ENCODE measurements at regions not wholly inside any gene's neighbourhood (a gene's known extent, or its start where the extent isn't known, plus 50 kb on each side); places are given as distances from the start of the nearest gene placed in this dataset.

DNA sequence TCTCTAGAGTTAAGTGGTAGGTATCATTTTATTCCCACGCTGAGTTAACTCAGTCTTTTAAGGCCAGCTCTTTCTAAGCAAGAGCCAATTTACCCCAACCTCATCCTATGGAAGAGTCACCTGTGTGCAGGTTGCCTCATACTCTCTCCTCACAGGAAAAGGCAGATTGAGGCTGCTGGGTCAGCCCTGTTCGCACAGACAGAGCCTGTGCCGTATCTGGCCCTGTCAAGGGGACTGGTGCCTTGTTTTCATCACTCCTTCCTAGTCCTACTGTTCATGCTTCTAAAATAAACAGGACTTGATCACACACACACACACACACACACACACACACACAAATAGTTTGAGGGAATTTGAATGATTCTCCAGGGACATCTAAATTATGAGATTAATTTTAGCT, 285.0 kb downstream of the SLC6A15 start:
- DNase-seq (ENCODE audit: low spot score): no peak
- in situ Hi-C loops (cut with HindIII; ENCODE audit: low sequenced_read_pairs): no loop called here

DNA sequence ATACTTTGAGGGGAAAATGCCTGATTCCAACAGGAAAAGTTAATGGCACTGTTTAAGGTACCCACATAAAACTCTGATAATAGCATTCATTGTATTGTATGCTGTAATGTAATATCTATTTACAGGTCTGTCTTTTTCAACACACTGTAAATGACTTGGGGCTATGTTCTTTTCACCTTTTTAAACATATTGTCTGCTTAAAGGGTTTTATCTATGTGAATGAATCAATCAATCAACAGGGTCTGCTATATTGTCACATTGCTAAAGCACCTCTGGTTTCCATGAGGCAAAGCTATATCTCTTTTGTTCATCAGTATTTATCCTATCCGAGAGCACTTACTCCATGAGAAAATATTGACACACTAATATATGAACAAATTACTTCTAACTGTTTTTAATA, 288.0 kb downstream of the SLC6A15 start:
- in situ Hi-C loops (cut with HindIII; ENCODE audit: low sequenced_read_pairs): no loop called here
- no peak for DNase-seq (ENCODE audit: low spot score)

DNA sequence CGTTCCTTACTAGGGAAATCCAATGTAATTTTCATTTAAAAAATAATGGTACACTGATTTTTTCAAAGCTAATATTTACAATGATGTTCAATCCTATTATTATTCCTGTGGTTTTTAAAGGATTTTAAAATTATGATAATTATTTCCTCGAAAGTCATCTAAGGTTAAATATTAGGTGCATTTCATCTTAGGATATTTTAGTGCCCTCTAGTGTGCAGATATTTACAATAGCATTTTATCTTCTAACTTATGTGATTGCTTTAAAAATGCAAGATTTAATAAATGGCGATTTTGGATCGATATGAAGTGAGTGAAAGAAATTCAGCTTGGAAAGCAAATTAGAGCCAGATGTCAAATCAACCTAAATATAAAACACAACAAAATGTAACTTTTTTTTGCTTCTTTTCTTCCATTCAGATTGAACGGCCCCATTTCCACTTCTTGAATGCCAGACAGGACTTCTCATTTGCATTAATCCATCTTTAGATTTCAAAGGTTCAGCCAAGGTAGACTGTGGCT, 293.5 kb downstream of the SLC6A15 start:
- in situ Hi-C loops (cut with HindIII; ENCODE audit: low sequenced_read_pairs): no loop called here
- DNase-seq (ENCODE audit: low spot score): no peak

DNA sequence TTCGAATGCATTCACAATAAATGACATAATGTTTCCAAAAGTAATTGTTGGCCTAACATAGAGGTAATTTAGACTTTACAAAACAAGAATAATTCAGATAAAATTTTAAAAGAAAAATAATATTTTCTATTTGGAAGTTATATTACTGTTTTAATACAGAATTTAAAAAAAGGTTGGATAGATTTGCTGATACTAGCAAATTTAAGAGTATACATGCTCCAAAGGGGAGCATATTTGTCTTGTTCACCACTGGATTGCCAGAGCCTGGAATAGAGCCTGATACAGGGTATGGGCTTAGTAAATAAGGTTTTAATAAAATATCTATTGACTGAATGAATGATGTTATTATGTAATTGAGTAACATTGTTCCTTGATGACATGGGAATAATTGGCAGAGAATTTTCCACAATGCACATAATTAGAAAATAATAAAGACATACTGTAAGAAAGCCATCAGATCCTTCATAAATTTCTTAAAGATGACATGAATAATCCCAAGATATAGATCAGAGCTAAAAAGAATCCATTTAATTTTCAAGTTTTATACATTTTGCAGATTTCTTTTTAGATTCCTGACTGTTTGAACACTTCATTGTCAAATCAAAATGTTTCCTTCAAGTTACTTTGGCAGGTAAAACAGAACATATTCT, 305.3 kb downstream of the SLC6A15 start:
- in situ Hi-C loops (cut with HindIII; ENCODE audit: low sequenced_read_pairs): no loop called here

DNA sequence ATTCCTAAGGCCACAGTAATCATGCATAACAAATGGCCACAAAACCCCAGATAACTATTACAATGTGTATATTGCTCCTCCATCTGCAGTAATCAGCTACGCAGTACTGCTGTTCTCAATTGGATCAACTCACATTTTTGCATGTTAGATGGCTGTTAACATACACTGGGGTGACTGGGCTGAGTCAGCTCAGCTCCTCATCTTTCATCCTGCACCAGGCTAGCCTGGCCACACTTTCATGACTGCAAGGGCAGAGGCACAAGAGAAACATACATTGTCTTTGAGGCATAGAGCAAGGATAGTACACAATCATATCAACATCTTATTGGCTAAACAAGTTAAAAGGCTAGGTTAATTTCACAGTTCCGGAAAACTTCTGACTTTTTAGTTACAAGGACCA, 306.6 kb downstream of the SLC6A15 start:
- no peak for DNase-seq (ENCODE audit: low spot score)
- in situ Hi-C loops (cut with HindIII; ENCODE audit: low sequenced_read_pairs): no loop called here

More for the DNA sequence above, 305.3 kb downstream of the SLC6A15 start:
- no peak for DNase-seq (ENCODE audit: low spot score)

DNA sequence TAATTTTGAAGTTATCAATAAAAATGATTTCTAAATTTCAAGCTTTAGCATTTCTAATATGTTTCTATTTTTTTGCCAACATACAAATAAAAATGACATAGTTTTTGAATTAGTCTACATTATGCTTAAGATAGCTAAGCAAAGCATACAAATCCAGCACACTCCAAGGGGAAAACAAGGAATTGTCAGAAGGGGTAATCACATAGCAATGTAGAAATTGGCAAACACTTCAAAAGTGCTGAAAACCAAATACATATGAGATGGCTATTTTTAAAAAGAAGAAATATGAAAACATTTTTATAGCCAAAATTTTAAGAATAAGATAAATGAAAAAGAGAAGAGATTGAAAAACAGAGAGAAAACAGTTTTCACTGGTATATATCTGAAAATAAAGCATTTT, 308.0 kb downstream of the SLC6A15 start:
- DNase-seq (ENCODE audit: low spot score): no peak
- in situ Hi-C loops (cut with HindIII; ENCODE audit: low sequenced_read_pairs): no loop called here

DNA sequence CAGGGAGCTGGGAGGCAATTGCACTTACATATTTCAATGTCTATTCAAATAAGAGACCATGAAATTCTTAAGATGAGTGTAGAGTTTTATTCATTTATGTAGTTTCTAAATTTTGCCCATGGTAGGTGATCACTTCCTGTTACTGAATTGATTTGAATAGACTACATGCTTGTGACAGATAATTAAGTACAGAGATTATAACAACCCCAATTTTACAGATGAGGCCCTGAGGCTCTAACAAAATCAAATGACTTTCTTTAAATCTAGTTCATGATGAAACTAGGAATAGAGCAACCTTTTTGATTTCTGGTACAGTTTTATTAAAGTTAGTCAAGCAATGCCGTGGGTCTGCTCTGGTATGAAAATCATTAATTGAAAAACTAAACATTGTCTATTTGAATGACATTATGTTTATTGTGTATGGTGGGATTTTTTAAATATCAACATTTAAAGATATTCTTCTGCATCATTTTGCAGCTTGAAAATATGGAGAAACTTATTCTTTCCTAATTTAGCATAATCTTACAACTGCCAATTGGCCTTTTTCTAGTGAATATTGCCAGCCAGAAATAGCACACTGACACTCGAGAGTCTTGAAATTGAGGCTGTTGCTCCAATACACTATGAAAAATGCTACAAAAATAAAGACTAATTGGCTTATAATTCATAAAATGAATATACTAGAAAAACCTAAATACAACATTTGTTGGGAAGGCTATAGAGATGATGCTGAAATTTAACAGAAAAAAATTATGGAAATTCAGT, 308.9 kb downstream of the SLC6A15 start:
- in situ Hi-C loops (cut with HindIII; ENCODE audit: low sequenced_read_pairs): no loop called here
- DNase-seq (ENCODE audit: low spot score): no peak

DNA sequence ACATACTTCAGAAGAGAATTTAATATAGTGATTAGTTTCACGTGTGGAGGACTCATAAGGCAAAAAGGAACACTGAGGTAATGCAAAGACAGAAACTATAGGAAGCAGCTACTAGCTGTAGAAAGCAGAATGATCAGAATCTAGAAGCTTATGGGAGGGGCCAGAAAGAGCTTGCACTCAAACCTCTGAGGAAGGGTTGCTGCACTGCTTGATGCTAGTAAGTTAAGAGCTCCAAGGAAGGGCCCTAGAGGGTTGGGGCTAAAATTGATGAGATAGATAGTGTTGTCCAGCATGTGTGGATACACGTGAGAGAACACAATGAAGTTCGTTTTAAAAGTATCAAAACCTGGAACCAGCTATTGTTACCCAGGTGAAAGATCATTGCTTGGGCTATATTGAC, 311.1 kb downstream of the SLC6A15 start:
- no peak for DNase-seq (ENCODE audit: low spot score)

DNA sequence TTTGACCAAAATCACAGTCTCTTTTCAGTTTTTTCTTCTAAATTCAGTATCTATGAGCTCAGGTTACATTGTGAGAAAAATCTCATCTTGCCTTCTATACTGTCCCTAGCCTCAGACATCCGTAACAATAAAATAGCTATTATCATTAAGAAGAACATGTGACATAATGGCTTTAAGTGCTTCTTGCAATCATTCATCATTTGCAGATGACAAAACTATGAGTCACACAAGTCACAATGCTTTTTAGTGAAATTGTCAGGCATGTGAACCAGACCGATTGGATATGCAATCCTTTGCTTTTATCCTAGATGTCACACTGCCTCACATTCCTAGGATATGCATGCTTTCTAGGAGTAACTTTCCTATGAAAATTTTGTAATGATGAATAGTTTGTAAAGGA, 313.1 kb downstream of the SLC6A15 start:
- in situ Hi-C loops (cut with HindIII; ENCODE audit: low sequenced_read_pairs): no loop called here

More for the DNA sequence above, 311.1 kb downstream of the SLC6A15 start:
- in situ Hi-C loops (cut with HindIII; ENCODE audit: low sequenced_read_pairs): no loop called here

DNA sequence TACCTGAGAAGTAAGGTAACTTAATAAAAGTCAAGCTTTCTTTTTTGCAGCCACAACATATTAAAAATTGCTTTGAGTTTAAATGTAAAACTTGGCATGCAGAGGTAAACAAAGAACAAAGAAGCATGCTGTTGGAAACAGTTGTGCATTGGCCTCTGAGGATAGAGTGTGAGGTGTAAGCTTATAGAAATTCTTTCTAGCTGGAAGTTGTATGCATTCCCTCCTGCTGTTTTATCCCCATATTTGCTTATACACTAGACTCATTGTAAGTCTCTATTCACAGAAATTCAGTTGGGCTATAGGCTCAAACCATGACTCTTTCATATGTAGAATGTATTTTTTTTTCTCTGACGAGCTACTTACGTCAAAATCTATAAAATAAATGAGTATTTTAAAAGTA, 316.3 kb downstream of the SLC6A15 start:
- no peak for DNase-seq (ENCODE audit: low spot score)
- in situ Hi-C loops (cut with HindIII; ENCODE audit: low sequenced_read_pairs): no loop called here

More for the DNA sequence above, 313.1 kb downstream of the SLC6A15 start:
- DNase-seq (ENCODE audit: low spot score): no peak

DNA sequence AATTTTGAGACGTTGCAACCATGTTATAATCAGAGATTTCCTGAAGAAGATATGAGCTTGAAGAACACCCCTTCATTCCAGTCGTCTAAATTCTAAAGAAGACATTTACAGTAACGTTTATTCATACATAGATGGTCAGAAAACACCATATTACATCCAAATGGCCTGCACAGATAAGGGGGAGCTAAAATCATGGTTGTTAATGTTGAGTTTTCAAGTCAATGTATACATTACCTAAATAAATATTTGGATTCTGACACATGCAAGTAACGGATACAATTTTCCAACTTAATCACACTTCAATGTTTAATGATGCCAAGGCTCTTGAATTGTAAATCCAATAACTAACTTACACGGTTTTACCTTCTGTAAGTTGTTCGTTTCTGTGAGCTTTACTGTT, 318.4 kb downstream of the SLC6A15 start:
- no peak for DNase-seq (ENCODE audit: low spot score)
- in situ Hi-C loops (cut with HindIII; ENCODE audit: low sequenced_read_pairs): no loop called here

DNA sequence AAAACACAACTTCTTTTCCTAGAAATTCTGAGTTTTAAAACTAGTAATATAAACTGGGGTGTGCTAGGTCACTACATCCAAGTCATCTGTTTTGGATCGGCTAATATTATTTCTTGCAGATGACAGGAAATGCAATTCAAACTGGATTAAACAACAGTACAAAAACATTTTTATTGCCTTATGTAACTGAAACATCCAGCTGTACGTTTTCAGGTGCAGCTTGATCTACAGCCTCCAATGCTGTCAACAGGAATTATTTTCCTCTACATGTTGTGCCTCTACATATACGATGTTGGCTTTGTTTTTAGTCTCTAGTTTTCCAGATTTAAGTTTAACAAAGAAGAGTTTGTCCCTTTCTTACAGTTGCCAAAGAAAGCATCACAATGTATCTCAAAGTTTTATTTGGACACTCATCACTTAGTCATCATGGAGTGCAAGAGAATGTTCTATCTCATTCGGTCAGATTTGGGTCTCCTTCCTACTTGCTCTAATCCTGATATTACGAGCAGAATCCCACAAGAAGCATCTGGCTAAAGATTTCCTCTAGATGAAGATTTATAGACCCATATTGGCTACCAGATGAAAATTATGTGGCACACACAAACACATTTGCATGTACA, 326.7 kb downstream of the SLC6A15 start:
- in situ Hi-C loops (cut with HindIII; ENCODE audit: low sequenced_read_pairs): no loop called here
- no peak for DNase-seq (ENCODE audit: low spot score)

DNA sequence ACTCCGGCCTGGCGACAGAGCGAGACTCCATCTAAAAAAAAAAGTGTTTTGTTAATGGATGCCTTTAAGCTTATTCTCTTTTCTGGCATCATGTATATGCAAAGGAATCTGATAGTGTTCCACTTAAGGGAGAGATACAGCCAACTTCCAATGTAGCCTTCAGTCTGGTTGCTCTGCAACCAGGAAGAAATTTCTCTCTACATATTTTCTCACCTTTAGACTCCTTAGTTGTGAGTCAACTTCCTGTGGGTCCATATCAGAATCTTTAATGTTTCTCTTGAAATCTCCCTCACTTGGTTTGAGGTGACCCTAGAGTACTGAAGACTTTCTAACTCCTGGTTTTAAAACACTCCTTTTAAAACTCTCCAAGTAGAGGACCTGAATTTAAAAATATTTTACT, 340.4 kb downstream of the SLC6A15 start:
- in situ Hi-C loops (cut with HindIII; ENCODE audit: low sequenced_read_pairs): no loop called here
- DNase-seq (ENCODE audit: low spot score): no peak

DNA sequence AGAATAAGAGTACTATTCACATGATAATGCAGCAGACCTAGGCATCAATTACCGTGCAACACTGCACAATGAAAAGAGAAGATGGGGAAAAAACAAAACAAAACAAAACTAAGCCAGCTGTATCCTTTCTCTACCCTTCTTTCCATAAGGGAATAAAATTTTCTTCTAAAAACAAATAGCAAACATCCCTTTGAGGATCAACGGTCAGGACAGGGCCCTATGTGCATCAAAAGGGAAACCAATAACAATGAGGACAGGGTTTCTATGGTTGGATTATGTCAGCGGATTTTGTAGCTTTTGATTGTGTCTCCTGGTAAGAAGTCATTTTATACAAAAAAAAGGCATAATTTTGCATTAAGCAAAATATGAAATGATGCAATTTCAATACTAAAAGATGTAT, 350.3 kb downstream of the SLC6A15 start:
- no peak for DNase-seq (ENCODE audit: low spot score)
- in situ Hi-C loops (cut with HindIII; ENCODE audit: low sequenced_read_pairs): no loop called here

DNA sequence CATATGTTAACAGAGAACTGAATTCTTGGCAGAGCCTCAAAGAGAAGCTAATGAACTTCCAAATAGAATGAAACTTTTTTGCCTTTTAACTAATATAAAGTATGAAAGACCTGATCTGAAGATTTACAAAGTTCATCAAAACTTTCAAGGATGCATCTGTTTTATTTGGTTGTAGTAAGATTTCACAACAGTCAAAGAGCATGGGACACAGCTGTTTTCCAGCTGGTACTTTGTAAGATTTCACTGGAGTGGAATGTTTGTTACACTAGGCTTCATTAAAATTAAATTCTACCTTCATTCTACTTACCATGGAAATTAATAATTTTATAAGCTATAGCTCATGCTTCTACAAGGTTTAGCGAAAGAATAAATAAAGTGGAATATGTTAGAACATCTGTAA, 351.2 kb downstream of the SLC6A15 start:
- in situ Hi-C loops (cut with HindIII; ENCODE audit: low sequenced_read_pairs): no loop called here
- DNase-seq (ENCODE audit: low spot score): no peak

DNA sequence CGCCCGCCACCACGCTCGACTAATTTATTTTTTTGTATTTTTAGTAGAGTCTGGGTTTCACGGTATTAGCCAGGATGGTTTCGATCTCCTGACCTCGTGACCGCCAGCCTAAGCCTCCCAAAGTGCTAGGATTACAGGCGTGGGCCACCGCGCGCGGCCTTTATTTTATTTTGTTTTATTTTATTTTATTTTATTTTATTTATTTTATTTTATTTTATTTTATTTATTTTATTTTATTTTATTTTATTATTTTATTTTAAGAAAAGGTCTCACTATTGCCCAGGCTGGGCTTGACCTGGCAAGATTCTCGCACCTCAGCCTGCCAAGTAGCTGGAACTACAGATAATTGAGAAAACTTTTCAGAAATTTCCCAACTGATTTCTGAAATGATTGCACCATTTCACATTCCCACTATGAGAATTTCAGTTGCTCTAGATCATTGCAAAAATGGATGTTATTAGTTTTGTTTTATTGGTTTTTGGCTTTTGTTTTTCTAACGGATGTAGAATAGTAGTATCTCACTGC, 358.3 kb downstream of the SLC6A15 start:
- in situ Hi-C loops (cut with HindIII; ENCODE audit: low sequenced_read_pairs): no loop called here
- no peak for DNase-seq (ENCODE audit: low spot score)

DNA sequence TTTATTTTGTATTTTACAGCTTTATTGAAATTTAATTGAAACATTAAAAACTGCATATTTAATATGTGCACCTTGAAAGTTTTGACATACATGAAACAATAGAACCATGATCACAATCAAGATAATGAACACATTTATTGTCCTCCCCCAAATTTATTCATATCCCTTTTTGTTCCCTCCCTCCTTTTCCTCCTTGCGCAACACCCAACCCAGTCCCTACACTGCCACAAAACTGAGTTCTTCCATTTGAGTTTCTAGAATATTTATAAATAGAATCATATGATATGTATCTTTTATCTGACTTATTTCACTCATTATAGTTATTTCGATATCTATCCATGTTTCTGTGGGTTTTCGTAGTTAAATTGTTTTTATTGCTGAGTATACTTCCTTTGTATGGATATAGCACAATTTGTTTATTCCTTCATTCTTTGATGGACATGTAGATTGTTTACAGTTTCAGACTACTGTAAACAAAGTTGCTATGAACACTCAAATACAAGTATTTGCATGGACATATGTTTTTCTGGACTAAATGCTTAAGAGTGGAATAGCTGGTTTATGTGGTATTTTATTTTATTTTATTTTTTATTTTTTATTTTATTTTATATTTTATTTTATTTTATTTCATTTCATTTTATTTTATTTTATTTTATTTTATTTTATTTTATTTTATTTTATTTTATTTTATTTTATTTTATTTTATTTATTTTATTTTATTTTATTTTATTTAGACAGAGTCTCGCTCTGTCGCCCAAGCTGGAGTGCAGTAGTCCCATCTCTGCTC, 359.1 kb downstream of the SLC6A15 start:
- in situ Hi-C loops (cut with HindIII; ENCODE audit: low sequenced_read_pairs): no loop called here
- DNase-seq (ENCODE audit: low spot score): no peak

DNA sequence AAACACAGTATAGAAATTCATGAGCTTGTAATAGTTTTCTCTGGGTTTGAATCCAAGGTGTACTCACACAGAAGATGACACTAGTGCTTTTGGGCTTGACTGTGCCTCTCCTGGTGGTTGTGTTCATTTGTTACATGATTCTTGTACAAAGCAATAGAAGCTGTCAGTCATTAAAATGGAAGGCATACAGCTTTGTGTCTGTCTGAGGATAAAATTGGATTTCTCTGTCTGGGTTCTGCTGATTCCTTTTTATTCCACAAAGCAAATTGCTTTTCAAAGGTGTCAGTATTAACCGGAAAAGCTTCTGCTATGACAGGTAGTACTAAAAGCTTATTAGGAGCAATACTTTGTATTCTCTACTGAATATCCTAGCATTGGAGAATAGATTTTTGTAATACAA, 361.2 kb downstream of the SLC6A15 start:
- no peak for DNase-seq (ENCODE audit: low spot score)
- in situ Hi-C loops (cut with HindIII; ENCODE audit: low sequenced_read_pairs): no loop called here

DNA sequence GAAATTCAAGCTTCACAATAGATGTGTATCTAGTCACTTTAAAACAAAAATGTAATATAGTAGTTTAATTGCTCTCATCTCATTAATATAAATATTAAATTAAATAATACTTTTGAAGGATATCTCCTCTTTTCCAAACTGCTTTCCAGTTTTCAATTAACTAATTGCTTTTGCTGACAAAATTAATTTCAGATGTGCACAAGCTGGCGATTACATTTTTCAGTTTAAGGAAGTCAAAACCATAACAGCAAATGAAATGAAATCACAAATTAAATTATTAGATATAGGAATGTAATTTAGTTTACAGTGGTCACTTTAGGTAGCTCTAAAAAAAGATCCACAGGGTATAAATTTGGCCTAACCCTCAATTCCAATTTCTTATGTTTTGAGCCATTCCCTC, 362.1 kb downstream of the SLC6A15 start:
- DNase-seq (ENCODE audit: low spot score): no peak
- in situ Hi-C loops (cut with HindIII; ENCODE audit: low sequenced_read_pairs): no loop called here

All from G401 (cell line).